Nephron progenitor cell (in vitro differentiated cells): ENCODE measurements at regions not wholly inside any gene's neighbourhood (a gene's known extent, or its start where the extent isn't known, plus 50 kb on each side); places are given as distances from the start of the nearest gene placed in this dataset.
A peak's percentile ranks its signal among the peaks of the same experiment; 100 is the strongest.
"Not testable (repeated sequence)": the region's sequence is repeated elsewhere in the genome, so short reads cannot be mapped to it uniquely, and the experiment has no call there.

Experiments
- DNase-seq: peaks from one replicate; pipeline ENCODE4 v3.0.0; 2021
- H3K27ac Mint-ChIP-seq: 2 replicates; pipeline ENCODE4 v1.8.0; 2021; ENCODE audit warnings: mild to moderate bottlenecking, moderate library complexity, mixed read lengths
- H3K27me3 Mint-ChIP-seq: 2 replicates; pipeline ENCODE4 v1.8.0; 2021; ENCODE audit warnings: mild to moderate bottlenecking, low read depth, mixed read lengths; ENCODE audit not compliant: poor library complexity
- H3K36me3 Mint-ChIP-seq: 2 replicates; pipeline ENCODE4 v1.8.0; 2021; ENCODE audit warnings: low read depth, mixed read lengths
- H3K4me1 Mint-ChIP-seq: 2 replicates; pipeline ENCODE4 v1.8.0; 2021; ENCODE audit warnings: mixed read lengths
- H3K4me3 Mint-ChIP-seq: 2 replicates; pipeline ENCODE4 v1.8.0; 2021; ENCODE audit warnings: mild to moderate bottlenecking, moderate library complexity, mixed read lengths
- H3K9me3 Mint-ChIP-seq: 2 replicates; pipeline ENCODE4 v1.8.0; 2021; ENCODE audit warnings: mild to moderate bottlenecking, moderate library complexity, mixed read lengths
- TF ChIP-seq, protein P1 (sequence below): fragments of 200-600 bp; sonication (generic); IDR thresholded peaks from 2 replicates; pipeline ENCODE4 v1.5.0; 2021; ENCODE audit warnings: antibody characterized with exemption

- no peak for DNase-seq
- Mint-ChIP-seq H3K4me3 (no peak overlapping the region), H3K27me3 (no peaks in the 10 kb centered on the region), H3K36me3 (no peaks in the 10 kb centered on the region), H3K27ac (no peak overlapping the region), H3K4me1 (peaks cover 34% of the 10 kb centered on the region), H3K9me3 (no peaks in the 10 kb centered on the region)
- TF ChIP-seq, protein P1, sequence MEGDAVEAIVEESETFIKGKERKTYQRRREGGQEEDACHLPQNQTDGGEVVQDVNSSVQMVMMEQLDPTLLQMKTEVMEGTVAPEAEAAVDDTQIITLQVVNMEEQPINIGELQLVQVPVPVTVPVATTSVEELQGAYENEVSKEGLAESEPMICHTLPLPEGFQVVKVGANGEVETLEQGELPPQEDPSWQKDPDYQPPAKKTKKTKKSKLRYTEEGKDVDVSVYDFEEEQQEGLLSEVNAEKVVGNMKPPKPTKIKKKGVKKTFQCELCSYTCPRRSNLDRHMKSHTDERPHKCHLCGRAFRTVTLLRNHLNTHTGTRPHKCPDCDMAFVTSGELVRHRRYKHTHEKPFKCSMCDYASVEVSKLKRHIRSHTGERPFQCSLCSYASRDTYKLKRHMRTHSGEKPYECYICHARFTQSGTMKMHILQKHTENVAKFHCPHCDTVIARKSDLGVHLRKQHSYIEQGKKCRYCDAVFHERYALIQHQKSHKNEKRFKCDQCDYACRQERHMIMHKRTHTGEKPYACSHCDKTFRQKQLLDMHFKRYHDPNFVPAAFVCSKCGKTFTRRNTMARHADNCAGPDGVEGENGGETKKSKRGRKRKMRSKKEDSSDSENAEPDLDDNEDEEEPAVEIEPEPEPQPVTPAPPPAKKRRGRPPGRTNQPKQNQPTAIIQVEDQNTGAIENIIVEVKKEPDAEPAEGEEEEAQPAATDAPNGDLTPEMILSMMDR, result no peak
Observed at GRCh38 chr1:118483245-118484006, 298.4 kb upstream of the SPAG17 start.

DNA sequence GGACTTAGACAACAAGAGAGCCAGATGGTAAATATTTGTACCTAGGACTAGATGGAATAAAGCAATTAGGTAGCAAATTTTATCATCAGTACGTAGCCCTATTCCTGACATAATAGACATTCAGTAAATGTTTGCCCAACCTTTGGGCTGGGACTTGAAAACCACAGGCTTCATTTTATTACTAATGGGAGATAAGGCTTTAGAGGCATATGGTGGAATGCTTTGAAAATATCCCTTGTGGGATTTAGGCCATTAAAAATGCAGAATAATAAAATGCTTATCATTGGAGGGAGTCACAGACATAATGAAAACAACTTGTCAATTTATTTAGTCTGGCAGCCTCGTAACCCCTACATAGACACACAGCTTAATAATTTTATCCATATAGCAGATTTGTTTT lies 296.1 kb upstream of the SPAG17 start:
- Mint-ChIP-seq H3K9me3 (no peaks in the 10 kb centered on the region), H3K27me3 (no peaks in the 10 kb centered on the region), H3K4me3 (no peak overlapping the region), H3K36me3 (no peaks in the 10 kb centered on the region), H3K4me1 (peaks cover 12% of the 10 kb centered on the region), H3K27ac (no peak overlapping the region)
- no peak for DNase-seq
- TF ChIP-seq, protein P1, result no peak

- Mint-ChIP-seq H3K4me1 (peaks cover 1% of the 10 kb centered on the region), H3K4me3 (no peak overlapping the region), H3K27me3 (peaks cover 3% of the 10 kb centered on the region), H3K27ac (no peak overlapping the region), H3K9me3 (peaks cover 6% of the 10 kb centered on the region), H3K36me3 (no peaks in the 10 kb centered on the region)
- DNase-seq, result no peak
- TF ChIP-seq, protein P1, result no peak
Observed at GRCh38 chr1:118479351-118479750, 294.3 kb upstream of the SPAG17 start.

- Mint-ChIP-seq H3K27ac (peak overlapping the region; percentile 96), H3K4me1 (peaks cover 12% of the 10 kb centered on the region), H3K27me3 (peaks cover 3% of the 10 kb centered on the region), H3K36me3 (no peaks in the 10 kb centered on the region), H3K9me3 (peaks cover 8% of the 10 kb centered on the region), H3K4me3 (no peak overlapping the region)
- DNase-seq, result no peak
- TF ChIP-seq, protein P1, result no peak
Observed at GRCh38 chr1:118473825-118474224, 288.8 kb upstream of the SPAG17 start.

DNA sequence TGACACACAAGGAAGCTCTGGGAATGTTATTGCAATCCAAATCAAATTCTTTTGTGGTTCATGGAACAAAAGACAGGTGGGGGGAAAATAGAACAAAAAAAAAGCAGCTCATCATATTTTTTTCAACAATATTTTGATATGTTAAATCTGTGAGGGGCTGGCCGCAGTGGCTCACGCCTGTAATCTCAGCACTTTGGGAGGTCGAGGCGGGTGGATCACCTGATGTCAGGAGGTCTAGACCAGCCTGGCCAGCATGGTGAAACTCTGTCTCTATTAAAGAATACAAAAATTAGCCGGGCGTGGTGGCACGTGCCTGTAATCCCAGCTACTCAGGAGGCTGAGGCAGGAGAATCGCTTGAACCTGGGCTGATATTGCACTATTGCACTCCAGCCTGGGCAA lies 279.4 kb upstream of the SPAG17 start:
- H3K27ac Mint-ChIP-seq, H3K4me1 Mint-ChIP-seq, H3K27me3 Mint-ChIP-seq, DNase-seq, H3K4me3 Mint-ChIP-seq: not testable (repeated sequence)
- H3K9me3 Mint-ChIP-seq, result peaks cover 36% of the 10 kb centered on the region
- peaks cover 15% of the 10 kb centered on the region for H3K36me3 Mint-ChIP-seq

DNA sequence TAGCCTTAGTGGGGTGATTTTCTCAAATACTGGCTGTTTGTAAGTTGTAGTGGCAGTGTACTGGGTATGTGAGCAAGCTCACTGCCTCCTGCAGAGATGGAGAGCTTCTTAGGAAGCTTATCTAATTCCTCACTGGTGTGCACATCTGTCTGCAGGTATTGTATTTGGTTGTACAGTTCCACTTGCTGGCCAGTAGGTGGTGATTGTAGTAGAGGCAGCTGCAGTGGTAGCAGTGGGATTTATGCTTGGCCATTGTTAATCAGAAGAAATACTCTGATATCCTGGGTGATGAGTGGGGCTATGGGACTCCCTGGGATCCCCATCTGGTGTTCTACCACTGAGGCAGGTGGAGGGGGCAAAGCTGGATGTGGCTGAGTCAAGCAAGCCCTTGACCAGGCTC lies 276.1 kb upstream of the SPAG17 start:
- Mint-ChIP-seq H3K4me3 (no peak overlapping the region), H3K9me3 (peaks cover 51% of the 10 kb centered on the region), H3K36me3 (peaks cover 24% of the 10 kb centered on the region), H3K4me1 (no peaks in the 10 kb centered on the region), H3K27me3 (peaks cover 3% of the 10 kb centered on the region), H3K27ac (no peak overlapping the region)
- no peak for DNase-seq
- TF ChIP-seq, protein P1, result no peak
